Keratinocyte (primary cell): ENCODE measurements at regions not wholly inside any gene's neighbourhood (a gene's known extent, or its start where the extent isn't known, plus 50 kb on each side); places are given as distances from the start of the nearest gene placed in this dataset.

Experiments
- DNase-seq: peaks from one replicate; pipeline ENCODE4 v3.0.0-alpha.2; 2011; ENCODE audit warnings: low read depth, missing footprints, low spot score
- FAIRE-seq: peaks from 2 replicates; lab custom pipeline; 2011; peaks lifted over from hg19 to GRCh38; lab: Jason Lieb, UNC
- H2AFZ ChIP-seq: 2 replicates; pipeline ENCODE4 v1.6.0; 2012; ENCODE audit warnings: low read length, control low read depth, inconsistent platforms; ENCODE audit not compliant: control insufficient read depth
- H3K27ac ChIP-seq: 2 replicates; pipeline ENCODE4 v1.5.1; 2011; ENCODE audit warnings: low read length; ENCODE audit not compliant: control insufficient read depth, insufficient read depth
- H3K27me3 ChIP-seq: 3 replicates; pipeline ENCODE4 v1.6.0; 2011; ENCODE audit warnings: low read length; ENCODE audit not compliant: control insufficient read depth, insufficient read depth; ENCODE audit errors: extremely low read depth
- H3K36me3 ChIP-seq, 2 experiments: 2 replicates in 1 of 2; 3 replicates in 1 of 2; pipeline ENCODE4 v1.5.1; 2011; ENCODE audit warnings: low read length in 2 of 2, mild to moderate bottlenecking in 1 of 2; ENCODE audit not compliant: control insufficient read depth in 2 of 2, insufficient read depth in 2 of 2; ENCODE audit errors: extremely low read depth in 1 of 2
- H3K4me1 ChIP-seq: 3 replicates; pipeline ENCODE4 v1.5.1; 2011; ENCODE audit warnings: low read length; ENCODE audit not compliant: control insufficient read depth, insufficient read depth; ENCODE audit errors: extremely low read depth
- H3K4me2 ChIP-seq: 3 replicates; pipeline ENCODE4 v1.6.0; 2011; ENCODE audit warnings: low read depth, low read length; ENCODE audit not compliant: control insufficient read depth, insufficient read depth; ENCODE audit errors: extremely low read depth
- H3K4me3 ChIP-seq, 3 experiments: fragments of 200-600 bp in 1 of 3; sonication (generic) in 1 of 3; 2 replicates in 2 of 3; 3 replicates in 1 of 3; pipeline ENCODE4 v1.5.1; 2011 to 2016; ENCODE audit warnings: low read length in 3 of 3, mild to moderate bottlenecking in 3 of 3, control low read depth in 2 of 3, inconsistent platforms in 1 of 3, low read depth in 1 of 3, mixed read lengths in 1 of 3, mixed run types in 1 of 3, moderate library complexity in 1 of 3; ENCODE audit not compliant: control insufficient read depth in 2 of 3, insufficient read depth in 2 of 3; ENCODE audit errors: extremely low read depth in 1 of 3
- H3K79me2 ChIP-seq: 2 replicates; pipeline ENCODE4 v1.6.0; 2012; ENCODE audit warnings: low read length; ENCODE audit not compliant: control insufficient read depth, insufficient read depth
- H3K9ac ChIP-seq: 3 replicates; pipeline ENCODE4 v1.6.0; 2011; ENCODE audit warnings: low read length; ENCODE audit not compliant: control insufficient read depth, insufficient read depth; ENCODE audit errors: extremely low read depth
- H3K9me1 ChIP-seq: 3 replicates; pipeline ENCODE4 v1.6.0; 2011; ENCODE audit warnings: low read length; ENCODE audit not compliant: control insufficient read depth, insufficient read depth; ENCODE audit errors: extremely low read depth
- H3K9me3 ChIP-seq: 2 replicates; pipeline ENCODE4 v1.5.1; 2012; ENCODE audit warnings: low read depth, low read length; ENCODE audit not compliant: control insufficient read depth
- H4K20me1 ChIP-seq: 3 replicates; pipeline ENCODE4 v1.6.0; 2011; ENCODE audit warnings: low read length; ENCODE audit not compliant: control insufficient read depth, insufficient read depth; ENCODE audit errors: extremely low read depth
- CTCF ChIP-seq, 3 experiments: IDR thresholded peaks in 1 of 3; conservative IDR thresholded peaks in 1 of 3; optimal IDR thresholded peaks in 1 of 3; 2 replicates in 2 of 3; 3 replicates in 1 of 3; pipeline versions ENCODE3 to v1.5.1; 2011; ENCODE audit warnings: low read length in 3 of 3, mild to moderate bottlenecking in 3 of 3, moderate library complexity in 2 of 3, control low read depth in 1 of 3, inconsistent platforms in 1 of 3; ENCODE audit not compliant: insufficient read depth in 2 of 3; ENCODE audit errors: extremely low read depth in 1 of 3
- EZH2 ChIP-seq: IDR thresholded peaks from one replicate; pipeline ENCODE4 v1.6.1; 2012; ENCODE audit warnings: inconsistent platforms, mild to moderate bottlenecking, low read length, moderate library complexity
- dilution Hi-C: fragments of 300-500 bp; cut with MboI; formaldehyde crosslinking; loops from one replicate; pipeline ENCODE4 v1.7.0; 2020; ENCODE audit warnings: low sequenced_read_pairs; ENCODE audit not compliant: extremely low pct_ligation_motif_present

GRCh38 chr14:43790681-43791080 is 716.4 kb downstream of the FSCB start:
- no peak for TF ChIP-seq EZH2
- TF ChIP-seq CTCF (optimal IDR thresholded peaks at IDR 0.05 in 1 of 3, IDR thresholded peaks at IDR 0.05 in 1 of 3, conservative IDR thresholded peaks at IDR 0.05 in 1 of 3; ENCODE audit: extremely low read depth in 1 of 3, insufficient read depth in 2 of 3, low read length in 3 of 3), result no peak
- H3K4me3 ChIP-seq, result no peak overlapping the region
- no peak overlapping the region for H3K9ac ChIP-seq
- no peaks in the 10 kb centered on the region for H3K36me3 ChIP-seq
- no peaks in the 10 kb centered on the region for H3K4me1 ChIP-seq
- DNase-seq (no peak), FAIRE-seq (no peak)
- no peak overlapping the region for H3K27ac ChIP-seq
- dilution Hi-C loops, result no loop called here
- no peaks in the 10 kb centered on the region for H3K79me2 ChIP-seq
- H4K20me1 ChIP-seq, result no peaks in the 10 kb centered on the region
- H3K9me3 ChIP-seq, result no peaks in the 10 kb centered on the region
- H3K4me2 ChIP-seq, result no peak overlapping the region
- H2AFZ ChIP-seq, result no peak overlapping the region
- no peaks in the 10 kb centered on the region for H3K9me1 ChIP-seq
- no peaks in the 10 kb centered on the region for H3K27me3 ChIP-seq

GRCh38 chr14:43789458-43789857 is 717.6 kb downstream of the FSCB start:
- H3K36me3 ChIP-seq, result no peaks in the 10 kb centered on the region
- no peak overlapping the region for H3K4me2 ChIP-seq
- H3K9me3 ChIP-seq, result no peaks in the 10 kb centered on the region
- H3K4me3 ChIP-seq, result no peak overlapping the region
- H3K27ac ChIP-seq, result no peak overlapping the region
- no peak overlapping the region for H2AFZ ChIP-seq
- H3K79me2 ChIP-seq, result no peaks in the 10 kb centered on the region
- no peak for DNase-seq
- FAIRE-seq, result no peak
- H3K4me1 ChIP-seq, result no peaks in the 10 kb centered on the region
- no peak for TF ChIP-seq CTCF (optimal IDR thresholded peaks at IDR 0.05 in 1 of 3, IDR thresholded peaks at IDR 0.05 in 1 of 3, conservative IDR thresholded peaks at IDR 0.05 in 1 of 3; ENCODE audit: extremely low read depth in 1 of 3, insufficient read depth in 2 of 3, low read length in 3 of 3)
- no peak for TF ChIP-seq EZH2
- no peaks in the 10 kb centered on the region for H3K27me3 ChIP-seq
- no peaks in the 10 kb centered on the region for H4K20me1 ChIP-seq
- no peak overlapping the region for H3K9ac ChIP-seq
- H3K9me1 ChIP-seq, result no peaks in the 10 kb centered on the region
- dilution Hi-C loops, result no loop called here
